ENCODE measurements at regions not wholly inside any gene's neighbourhood (a gene's known extent, or its start where the extent isn't known, plus 50 kb on each side); places are given as distances from the start of the nearest gene placed in this dataset.

GRCh38 chr9:105144841-105145240 lies 99.6 kb upstream of the SLC44A1 start:
- no peaks in the 10 kb centered on the region for H3K79me2 ChIP-seq (ENCODE audit: low read length)
- H3K27ac ChIP-seq (ENCODE audit: low read length): no peak overlapping the region
- TF ChIP-seq CTCF (IDR thresholded peaks at IDR 0.05; ENCODE audit: low read depth, low read length): no peak
- TF ChIP-seq EZH2phosphoT487 (IDR thresholded peaks at IDR 0.05; ENCODE audit: low read depth): no peak
- H4K20me1 ChIP-seq (ENCODE audit: insufficient read depth, low read length): no peaks in the 10 kb centered on the region
- H3K4me1 ChIP-seq (ENCODE audit: low read length): peaks cover 13% of the 10 kb centered on the region
- no peaks in the 10 kb centered on the region for H3K9me3 ChIP-seq (ENCODE audit: insufficient read depth, low read length)
- no peak overlapping the region for H3K4me2 ChIP-seq (ENCODE audit: low read length)
- H2AFZ ChIP-seq (ENCODE audit: low read depth, low read length): no peak overlapping the region
- H3K27me3 ChIP-seq (ENCODE audit: low read depth, low read length): peaks cover 10% of the 10 kb centered on the region; the same call in 1 of the 2 replicates
- H3K36me3 ChIP-seq (replicated peaks; ENCODE audit: low read depth, low read length): no peaks in the 10 kb centered on the region
- no peak overlapping the region for H3K4me3 ChIP-seq (ENCODE audit: low read length)
- H3K9ac ChIP-seq (ENCODE audit: low read length): no peak overlapping the region

GRCh38 chr9:105146677-105147076 lies 97.8 kb upstream of the SLC44A1 start:
- no peak overlapping the region for H3K9ac ChIP-seq (ENCODE audit: low read length)
- H3K4me1 ChIP-seq (ENCODE audit: low read length): peaks cover 8% of the 10 kb centered on the region
- H2AFZ ChIP-seq (ENCODE audit: low read depth, low read length): no peak overlapping the region
- H3K27ac ChIP-seq (ENCODE audit: low read length): no peak overlapping the region
- no peaks in the 10 kb centered on the region for H3K36me3 ChIP-seq (replicated peaks; ENCODE audit: low read depth, low read length)
- no peaks in the 10 kb centered on the region for H4K20me1 ChIP-seq (ENCODE audit: insufficient read depth, low read length)
- H3K4me3 ChIP-seq (ENCODE audit: low read length): no peak overlapping the region
- no peak overlapping the region for H3K4me2 ChIP-seq (ENCODE audit: low read length)
- no peak for TF ChIP-seq CTCF (IDR thresholded peaks at IDR 0.05; ENCODE audit: low read depth, low read length)
- TF ChIP-seq EZH2phosphoT487 (IDR thresholded peaks at IDR 0.05; ENCODE audit: low read depth): no peak
- peaks cover 10% of the 10 kb centered on the region; the same call in 1 of the 2 replicates for H3K27me3 ChIP-seq (ENCODE audit: low read depth, low read length)
- no peaks in the 10 kb centered on the region for H3K9me3 ChIP-seq (ENCODE audit: insufficient read depth, low read length)
- H3K79me2 ChIP-seq (ENCODE audit: low read length): no peaks in the 10 kb centered on the region

- H4K20me1 ChIP-seq (ENCODE audit: insufficient read depth, low read length): no peaks in the 10 kb centered on the region
- TF ChIP-seq EZH2phosphoT487 (IDR thresholded peaks at IDR 0.05; ENCODE audit: low read depth): no peak
- no peak for TF ChIP-seq CTCF (IDR thresholded peaks at IDR 0.05; ENCODE audit: low read depth, low read length)
- H3K36me3 ChIP-seq (replicated peaks; ENCODE audit: low read depth, low read length): no peaks in the 10 kb centered on the region
- no peak overlapping the region for H2AFZ ChIP-seq (ENCODE audit: low read depth, low read length)
- no peaks in the 10 kb centered on the region for H3K79me2 ChIP-seq (ENCODE audit: low read length)
- no peak overlapping the region for H3K4me3 ChIP-seq (ENCODE audit: low read length)
- no peak overlapping the region for H3K4me2 ChIP-seq (ENCODE audit: low read length)
- H3K9me3 ChIP-seq (ENCODE audit: insufficient read depth, low read length): no peaks in the 10 kb centered on the region
- no peak overlapping the region for H3K9ac ChIP-seq (ENCODE audit: low read length)
- H3K27me3 ChIP-seq (ENCODE audit: low read depth, low read length): peaks cover 10% of the 10 kb centered on the region; the same call in 1 of the 2 replicates
- no peak overlapping the region for H3K27ac ChIP-seq (ENCODE audit: low read length)
- peaks cover 3% of the 10 kb centered on the region; the same call in 1 of the 2 replicates for H3K4me1 ChIP-seq (ENCODE audit: low read length)
Observed at GRCh38 chr9:105147110-105147871, 97.2 kb upstream of the SLC44A1 start.

- TF ChIP-seq CTCF (IDR thresholded peaks at IDR 0.05; ENCODE audit: low read depth, low read length): no peak
- TF ChIP-seq EZH2phosphoT487 (IDR thresholded peaks at IDR 0.05; ENCODE audit: low read depth): no peak
- Histone ChIP-seq H3K36me3 (replicated peaks; ENCODE audit: low read depth, low read length) (no peaks in the 10 kb centered on the region), H4K20me1 (ENCODE audit: insufficient read depth, low read length) (no peaks in the 10 kb centered on the region), H3K4me2 (ENCODE audit: low read length) (no peak overlapping the region), H3K27ac (ENCODE audit: low read length) (no peak overlapping the region), H3K9me3 (ENCODE audit: insufficient read depth, low read length) (no peaks in the 10 kb centered on the region), H3K9ac (ENCODE audit: low read length) (no peak overlapping the region), H3K4me1 (ENCODE audit: low read length) (0 out of 2 replicates have a peak, but pooled peaks cover 3% of the 10 kb centered on the region), H2AFZ (ENCODE audit: low read depth, low read length) (no peak overlapping the region), H3K4me3 (ENCODE audit: low read length) (no peak overlapping the region), H3K79me2 (ENCODE audit: low read length) (no peaks in the 10 kb centered on the region), H3K27me3 (ENCODE audit: low read depth, low read length) (peaks cover 10% of the 10 kb centered on the region; the same call in 1 of the 2 replicates)
Observed at GRCh38 chr9:105148328-105149006, 96.0 kb upstream of the SLC44A1 start.
